HCT116 (cell line): ENCODE measurements at regions not wholly inside any gene's neighbourhood (a gene's known extent, or its start where the extent isn't known, plus 50 kb on each side); places are given as distances from the start of the nearest gene placed in this dataset.

Source experiments
- ATAC-seq: fragments of 200-7000 bp; cut with Tn5 transposase; 2 replicates; pipeline ENCODE4 v1.9.1; 2020; ENCODE audit warnings: mild to moderate bottlenecking, moderate library complexity
- BruUV-seq: library from RNA; stranded (reverse); fragments of 400-500 nt; replicated peaks from 2 replicates; lab custom pipeline; 2021; lab: Mats Ljungman, UMichigan
- CTCF ChIA-PET: fragments of 300-600 bp; sonication (Branson Sonifier 250); formaldehyde crosslinking; loops from one replicate; lab custom pipeline; 2021; ENCODE audit warnings: antibody characterized with exemption; lab: Charles Lee
- POLR2A ChIA-PET: fragments of 300-600, 350-600 bp; sonication (Branson Sonifier 250); formaldehyde crosslinking; loops from one replicate; lab custom pipeline; 2021; ENCODE audit warnings: antibody characterized with exemption; lab: Charles Lee
- RAD21 ChIA-PET, 2 experiments: fragments of 300-600 bp; sonication (Branson Sonifier 250); formaldehyde crosslinking; loops; one replicate each; lab custom pipeline; 2023; ENCODE audit warnings: low total read pairs in 2 of 2; ENCODE audit not compliant: uncharacterized antibody in 2 of 2, unreplicated experiment in 2 of 2, low non-redundant PET in 1 of 2; lab: Charles Lee
- DNase-seq: peaks from one replicate; pipeline ENCODE4 v3.0.0-alpha.2; 2010; ENCODE audit warnings: low read depth, low spot score
- H2AFZ ChIP-seq: fragments of 200-600 bp; shearing (Covaris generic), sonication (generic); 2 replicates; pipeline ENCODE4 v1.6.1; 2017; ENCODE audit warnings: low read depth, mixed run types, mixed read lengths, antibody characterized with exemption, low read length; ENCODE audit not compliant: poor library complexity, severe bottlenecking
- H3K27ac ChIP-seq: 2 replicates; pipeline ENCODE4 v1.5.1; 2012; ENCODE audit warnings: low read depth, low read length
- H3K27me3 ChIP-seq: fragments of 200-600 bp; sonication (generic); 2 replicates; pipeline ENCODE4 v1.6.1; 2016; ENCODE audit warnings: mixed run types, low read length, mixed read lengths; ENCODE audit not compliant: insufficient read depth
- H3K36me3 ChIP-seq, 2 experiments: fragments of 200-500 bp in 1 of 2; fragments of 200-600 bp in 1 of 2; sonication (Bioruptor generic) in 1 of 2; sonication (generic) in 1 of 2; 2 replicates each; pipeline versions ENCODE4 v1.5.1 to v1.6.1; 2014 to 2016; ENCODE audit warnings: low read length in 2 of 2, inconsistent platforms in 1 of 2, mixed read lengths in 1 of 2, mixed run types in 1 of 2; ENCODE audit not compliant: insufficient read depth in 2 of 2, control insufficient read depth in 1 of 2
- H3K4me1 ChIP-seq, 2 experiments: fragments of 200-600 bp in 1 of 2; sonication (generic) in 1 of 2; 2 replicates each; pipeline versions ENCODE4 v1.5.1 to v1.6.1; 2012 to 2017; ENCODE audit warnings: low read length in 2 of 2, inconsistent platforms in 1 of 2, mild to moderate bottlenecking in 1 of 2, mixed read lengths in 1 of 2, mixed run types in 1 of 2, moderate library complexity in 1 of 2; ENCODE audit not compliant: insufficient read depth in 2 of 2, control insufficient read depth in 1 of 2
- H3K4me2 ChIP-seq: fragments of 200-600 bp; sonication (generic); 2 replicates; pipeline ENCODE4 v1.6.1; 2017; ENCODE audit warnings: mixed run types, low read length, mixed read lengths
- H3K4me3 ChIP-seq, 2 experiments: fragments of 200-600 bp in 1 of 2; sonication (generic) in 1 of 2; replicated peaks in 1 of 2; 2 replicates each; pipeline ENCODE4 v1.5.1; 2011 to 2016; ENCODE audit warnings: low read length in 2 of 2, control low read depth in 1 of 2, low read depth in 1 of 2, mild to moderate bottlenecking in 1 of 2, mixed read lengths in 1 of 2, mixed run types in 1 of 2
- H3K79me2 ChIP-seq: fragments of 200-600 bp; sonication (generic); 2 replicates; pipeline ENCODE4 v1.6.1; 2017; ENCODE audit warnings: mild to moderate bottlenecking, mixed run types, low read length, moderate library complexity, mixed read lengths; ENCODE audit not compliant: insufficient read depth
- H3K9ac ChIP-seq: fragments of 200-600 bp; sonication (generic); 2 replicates; pipeline ENCODE4 v1.6.1; 2016; ENCODE audit warnings: low read length, mixed read lengths
- H3K9me2 ChIP-seq: fragments of 200-600 bp; sonication (generic), shearing (Covaris generic); 2 replicates; pipeline ENCODE4 v1.6.1; 2017; ENCODE audit warnings: mixed run types, mild to moderate bottlenecking, moderate library complexity; ENCODE audit not compliant: insufficient read depth
- H3K9me3 ChIP-seq, 2 experiments: fragments of 200-500 bp in 1 of 2; fragments of 200-600 bp in 1 of 2; sonication (Bioruptor generic) in 1 of 2; sonication (generic) in 1 of 2; 2 replicates each; pipeline ENCODE4 v1.6.1; 2014 to 2017; ENCODE audit warnings: low read length in 2 of 2, mixed read lengths in 2 of 2, inconsistent platforms in 1 of 2, low read depth in 1 of 2, mild to moderate bottlenecking in 1 of 2, mixed run types in 1 of 2, moderate library complexity in 1 of 2; ENCODE audit not compliant: control insufficient read depth in 1 of 2, insufficient read depth in 1 of 2
- H4K20me1 ChIP-seq: fragments of 200-600 bp; sonication (generic), shearing (Covaris generic); 2 replicates; pipeline ENCODE4 v1.6.1; 2017; ENCODE audit warnings: mixed run types, mild to moderate bottlenecking, moderate library complexity; ENCODE audit not compliant: insufficient read depth
- CEBPB ChIP-seq: IDR thresholded peaks from 2 replicates; pipeline ENCODE4 v1.6.1; 2012; ENCODE audit warnings: low read depth
- ELF1 ChIP-seq: IDR thresholded peaks from 2 replicates; pipeline ENCODE4 v1.6.1; 2012; ENCODE audit warnings: low read depth, borderline replicate concordance
- FOSL1 ChIP-seq: IDR thresholded peaks from 2 replicates; pipeline ENCODE4 v1.6.1; 2012; ENCODE audit warnings: low read depth
- POLR2A ChIP-seq: IDR thresholded peaks from 2 replicates; pipeline ENCODE4 v1.7.0; 2011; ENCODE audit warnings: borderline replicate concordance; ENCODE audit not compliant: insufficient read depth, insufficient read length; ENCODE audit errors: extremely low read depth
- POLR2AphosphoS5 ChIP-seq: IDR thresholded peaks from 2 replicates; pipeline ENCODE4 v1.6.1; 2011; ENCODE audit warnings: mild to moderate bottlenecking, low read depth, low read length, moderate library complexity
- REST ChIP-seq: IDR thresholded peaks from 2 replicates; pipeline ENCODE4 v1.6.1; 2012; ENCODE audit warnings: low read depth
- SIN3A ChIP-seq: IDR thresholded peaks from 2 replicates; pipeline ENCODE4 v1.6.1; 2012; ENCODE audit warnings: low read depth
- TCF7L2 ChIP-seq: IDR thresholded peaks from 2 replicates; pipeline ENCODE4 v1.7.0; 2011; ENCODE audit warnings: borderline replicate concordance, inconsistent platforms; ENCODE audit not compliant: insufficient read depth, insufficient read length; ENCODE audit errors: extremely low read depth
- ZNF274 ChIP-seq: fragments of 200-500 bp; sonication (Bioruptor generic); IDR thresholded peaks from 2 replicates; pipeline ENCODE4 v1.6.1; 2014; ENCODE audit warnings: mild to moderate bottlenecking, low read depth, low read length, inconsistent platforms
- intact Hi-C: fragments of 100-400 bp; cut with micrococcal nuclease; formaldehyde crosslinking; loops from 2 replicates; pipeline ENCODE4 v1.10.0; 2022
- TF ChIP-seq, protein P1 (sequence below): IDR thresholded peaks from 2 replicates; pipeline ENCODE4 v1.6.1; 2011; ENCODE audit warnings: mild to moderate bottlenecking, low read length, moderate library complexity; ENCODE audit not compliant: insufficient replicate concordance; ENCODE audit errors: extremely low read depth

DNA sequence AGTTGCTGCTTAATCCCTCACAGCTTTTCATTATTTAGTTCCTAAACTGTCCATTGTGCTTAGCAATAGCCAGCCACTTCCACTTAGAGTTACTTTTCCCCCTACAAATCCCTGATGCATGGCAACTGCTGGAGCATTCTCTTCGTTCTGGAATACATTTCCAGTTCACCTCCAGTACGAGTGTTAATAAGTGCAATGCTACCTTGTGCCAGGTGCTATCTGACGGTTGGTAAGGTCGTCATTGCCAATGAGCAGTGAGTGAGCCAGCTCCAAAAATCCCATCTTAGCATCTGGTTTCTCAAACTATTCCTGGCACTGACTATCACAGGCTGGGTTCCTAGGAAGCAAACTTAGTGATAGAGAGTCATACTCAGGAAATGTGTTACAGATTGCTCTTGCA is 114.1 kb upstream of the ADGRF1 start:
- ATAC-seq, result no peak
- H3K27me3 ChIP-seq, result no peaks in the 10 kb centered on the region
- H3K4me3 ChIP-seq, result no peak overlapping the region
- no peaks in the 10 kb centered on the region for H3K36me3 ChIP-seq
- H3K79me2 ChIP-seq, result no peaks in the 10 kb centered on the region
- no TSS peak for BruUV-seq
- POLR2A ChIA-PET, result interaction anchor here (0.8 kb wide), 1 partner anchor 12 kb away, joined by 3 read pairs; no protein-coding TSS in a partner anchor
- TF ChIP-seq REST (no peak), CEBPB (no peak), SIN3A (no peak), POLR2AphosphoS5 (no peak), TCF7L2 (no peak), ZNF274 (no peak), FOSL1 (no peak), POLR2A (no peak), ELF1 (no peak)
- TF ChIP-seq, protein P1, sequence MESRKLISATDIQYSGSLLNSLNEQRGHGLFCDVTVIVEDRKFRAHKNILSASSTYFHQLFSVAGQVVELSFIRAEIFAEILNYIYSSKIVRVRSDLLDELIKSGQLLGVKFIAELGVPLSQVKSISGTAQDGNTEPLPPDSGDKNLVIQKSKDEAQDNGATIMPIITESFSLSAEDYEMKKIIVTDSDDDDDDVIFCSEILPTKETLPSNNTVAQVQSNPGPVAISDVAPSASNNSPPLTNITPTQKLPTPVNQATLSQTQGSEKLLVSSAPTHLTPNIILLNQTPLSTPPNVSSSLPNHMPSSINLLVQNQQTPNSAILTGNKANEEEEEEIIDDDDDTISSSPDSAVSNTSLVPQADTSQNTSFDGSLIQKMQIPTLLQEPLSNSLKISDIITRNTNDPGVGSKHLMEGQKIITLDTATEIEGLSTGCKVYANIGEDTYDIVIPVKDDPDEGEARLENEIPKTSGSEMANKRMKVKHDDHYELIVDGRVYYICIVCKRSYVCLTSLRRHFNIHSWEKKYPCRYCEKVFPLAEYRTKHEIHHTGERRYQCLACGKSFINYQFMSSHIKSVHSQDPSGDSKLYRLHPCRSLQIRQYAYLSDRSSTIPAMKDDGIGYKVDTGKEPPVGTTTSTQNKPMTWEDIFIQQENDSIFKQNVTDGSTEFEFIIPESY, result no peak
- TF ChIP-seq, all 23 proteins: peak for 0
- intact Hi-C loops, result no loop called here
- RAD21 ChIA-PET, result no interaction called here
- Histone ChIP-seq H3K9me2 (no peaks in the 10 kb centered on the region), H3K9me3 (no peaks in the 10 kb centered on the region), H3K4me2 (no peak overlapping the region), H4K20me1 (no peaks in the 10 kb centered on the region), H3K27ac (no peak overlapping the region), H3K9ac (no peak overlapping the region), H3K4me1 (peaks cover 0 to 25% of the 10 kb centered on the region in 2 experiments; a peak in 2 of 4 replicates), H2AFZ (no peak overlapping the region)
- CTCF ChIA-PET, result no interaction called here
- no peak for DNase-seq
